ENCODE measurements at regions not wholly inside any gene's neighbourhood (a gene's known extent, or its start where the extent isn't known, plus 50 kb on each side); places are given as distances from the start of the nearest gene placed in this dataset.

- TF ChIP-seq, protein P1, sequence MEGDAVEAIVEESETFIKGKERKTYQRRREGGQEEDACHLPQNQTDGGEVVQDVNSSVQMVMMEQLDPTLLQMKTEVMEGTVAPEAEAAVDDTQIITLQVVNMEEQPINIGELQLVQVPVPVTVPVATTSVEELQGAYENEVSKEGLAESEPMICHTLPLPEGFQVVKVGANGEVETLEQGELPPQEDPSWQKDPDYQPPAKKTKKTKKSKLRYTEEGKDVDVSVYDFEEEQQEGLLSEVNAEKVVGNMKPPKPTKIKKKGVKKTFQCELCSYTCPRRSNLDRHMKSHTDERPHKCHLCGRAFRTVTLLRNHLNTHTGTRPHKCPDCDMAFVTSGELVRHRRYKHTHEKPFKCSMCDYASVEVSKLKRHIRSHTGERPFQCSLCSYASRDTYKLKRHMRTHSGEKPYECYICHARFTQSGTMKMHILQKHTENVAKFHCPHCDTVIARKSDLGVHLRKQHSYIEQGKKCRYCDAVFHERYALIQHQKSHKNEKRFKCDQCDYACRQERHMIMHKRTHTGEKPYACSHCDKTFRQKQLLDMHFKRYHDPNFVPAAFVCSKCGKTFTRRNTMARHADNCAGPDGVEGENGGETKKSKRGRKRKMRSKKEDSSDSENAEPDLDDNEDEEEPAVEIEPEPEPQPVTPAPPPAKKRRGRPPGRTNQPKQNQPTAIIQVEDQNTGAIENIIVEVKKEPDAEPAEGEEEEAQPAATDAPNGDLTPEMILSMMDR (conservative IDR thresholded peaks at IDR 0.05; ENCODE audit: low read length): no peak
- TF ChIP-seq EZH2phosphoT487 (IDR thresholded peaks at IDR 0.05; ENCODE audit: borderline replicate concordance, low read depth, low read length): no peak
These were observed 80.3 kb upstream of the CREB5 start for GRCh38 chr7:28332046-28332445.

Data from OCI-LY7 (cell line).